HG02840 (cell line): ENCODE measurements at regions not wholly inside any gene's neighbourhood (a gene's known extent, or its start where the extent isn't known, plus 50 kb on each side); places are given as distances from the start of the nearest gene placed in this dataset.

Source experiments
- ATAC-seq: cut with Tn5 transposase; IDR thresholded peaks from one replicate; pipeline ENCODE4 v1.9.1; 2021; ENCODE audit warnings: mild to moderate bottlenecking, moderate library complexity, moderate number of reproducible peaks; ENCODE audit not compliant: unreplicated experiment, low FRiP score

GRCh38 chr3:180092889-180093288 lies 56.2 kb upstream of the PEX5L start:
- no peak for ATAC-seq

GRCh38 chr3:180093535-180093934 lies 56.8 kb upstream of the PEX5L start:
- ATAC-seq, result no peak

- ATAC-seq, result no peak
These were observed 60.9 kb upstream of the PEX5L start for GRCh38 chr3:180097626-180098025.

GRCh38 chr3:180102134-180102533 lies 65.4 kb upstream of the PEX5L start:
- no peak for ATAC-seq

GRCh38 chr3:180102604-180103003 lies 65.9 kb upstream of the PEX5L start:
- no peak for ATAC-seq

- no peak for ATAC-seq
These were observed 79.5 kb upstream of the PEX5L start for GRCh38 chr3:180116203-180116602.

GRCh38 chr3:180116658-180117057 lies 79.9 kb upstream of the PEX5L start:
- ATAC-seq, result no peak

- no peak for ATAC-seq
These were observed 80.8 kb upstream of the PEX5L start for GRCh38 chr3:180117381-180118163.

- ATAC-seq, result no peak
These were observed 82.8 kb upstream of the PEX5L start for GRCh38 chr3:180119567-180119966.

- no peak for ATAC-seq
These were observed 87.2 kb upstream of the PEX5L start for GRCh38 chr3:180123928-180124327.

- ATAC-seq, result no peak
These were observed 94.4 kb upstream of the PEX5L start for GRCh38 chr3:180131169-180131568.

GRCh38 chr3:180135101-180135500 lies 98.4 kb upstream of the PEX5L start:
- no peak for ATAC-seq

- ATAC-seq, result no peak
These were observed 102.1 kb upstream of the PEX5L start for GRCh38 chr3:180138871-180139270.

- ATAC-seq, result no peak
These were observed 105.3 kb upstream of the PEX5L start for GRCh38 chr3:180142041-180142440.

- no peak for ATAC-seq
These were observed 105.7 kb upstream of the PEX5L start for GRCh38 chr3:180142472-180142871.

- ATAC-seq, result no peak
These were observed 125.0 kb upstream of the PEX5L start for GRCh38 chr3:180161770-180162169.

- no peak for ATAC-seq
These were observed 138.8 kb upstream of the PEX5L start for GRCh38 chr3:180175572-180175971.

- no peak for ATAC-seq
These were observed 139.3 kb upstream of the PEX5L start for GRCh38 chr3:180176059-180176458.

GRCh38 chr3:180177255-180177654 lies 140.5 kb upstream of the PEX5L start:
- ATAC-seq, result no peak

- no peak for ATAC-seq
These were observed 142.8 kb upstream of the PEX5L start for GRCh38 chr3:180179562-180179961.

GRCh38 chr3:180180795-180181194 lies 144.1 kb upstream of the PEX5L start:
- ATAC-seq, result no peak

GRCh38 chr3:180181387-180181786 lies 144.7 kb upstream of the PEX5L start:
- no peak for ATAC-seq

- ATAC-seq, result no peak
These were observed 146.6 kb upstream of the PEX5L start for GRCh38 chr3:180183346-180183745.
